Stimulated activated CD8-positive, alpha-beta memory T cell treated with anti-CD3 and anti-CD28 coated beads, Interleukin-7, amount 100 ng/mL, for 4 hours (primary cell): ENCODE measurements at regions not wholly inside any gene's neighbourhood (a gene's known extent, or its start where the extent isn't known, plus 50 kb on each side); places are given as distances from the start of the nearest gene placed in this dataset.

Experiments
- DNase-seq, 2 donors: peaks; one replicate each; pipeline ENCODE4 v3.0.0-alpha.2; 2020; ENCODE audit warnings: low read depth in 2 of 2

GRCh38 chr14:97575677-97576076 is 778.5 kb downstream of the VRK1 start:
- DNase-seq: no peak

- no peak for DNase-seq
Measured at GRCh38 chr14:97578982-97579548, 781.9 kb downstream of the VRK1 start.

GRCh38 chr14:97581016-97581415 is 783.8 kb downstream of the VRK1 start:
- DNase-seq: no peak

GRCh38 chr14:97582022-97582421 is 784.8 kb downstream of the VRK1 start:
- no peak for DNase-seq

GRCh38 chr14:97584528-97584927 is 787.3 kb downstream of the VRK1 start:
- no peak for DNase-seq

GRCh38 chr14:97592341-97592980 is 795.3 kb downstream of the VRK1 start:
- DNase-seq: no peak

- no peak for DNase-seq
Measured at GRCh38 chr14:97594306-97594705, 797.1 kb downstream of the VRK1 start.

GRCh38 chr14:97602438-97603117 is 805.4 kb downstream of the VRK1 start:
- DNase-seq: peak; percentile 43 to 51

GRCh38 chr14:97603201-97603600 is 806.0 kb downstream of the VRK1 start:
- peak in 1 of 2 donors; percentile 26 for DNase-seq

- DNase-seq: no peak
Measured at GRCh38 chr14:97604731-97605130, 807.5 kb downstream of the VRK1 start.

GRCh38 chr14:97618401-97618800 is 821.2 kb downstream of the VRK1 start:
- no peak for DNase-seq

GRCh38 chr14:97618917-97619690 is 821.9 kb downstream of the VRK1 start:
- no peak for DNase-seq

GRCh38 chr14:97620066-97620465 is 822.9 kb downstream of the VRK1 start:
- DNase-seq: no peak

- DNase-seq: no peak
Measured at GRCh38 chr14:97624985-97625384, 827.8 kb downstream of the VRK1 start.

- no peak for DNase-seq
Measured at GRCh38 chr14:97625477-97625876, 828.3 kb downstream of the VRK1 start.

- DNase-seq: no peak
Measured at GRCh38 chr14:97626088-97626487, 828.9 kb downstream of the VRK1 start.

- no peak for DNase-seq
Measured at GRCh38 chr14:97630249-97630648, 833.1 kb downstream of the VRK1 start.

GRCh38 chr14:97633131-97633738 is 836.1 kb downstream of the VRK1 start:
- no peak for DNase-seq

GRCh38 chr14:97634751-97635150 is 837.6 kb downstream of the VRK1 start:
- DNase-seq: peak in 1 of 2 donors; percentile 19

GRCh38 chr14:97638864-97639263 is 841.7 kb downstream of the VRK1 start:
- no peak for DNase-seq

- no peak for DNase-seq
Measured at GRCh38 chr14:97640031-97640430, 842.8 kb downstream of the VRK1 start.

- no peak for DNase-seq
Measured at GRCh38 chr14:97641827-97642226, 844.6 kb downstream of the VRK1 start.
